Hepatic stellate cell (primary cell): ENCODE measurements at regions not wholly inside any gene's neighbourhood (a gene's known extent, or its start where the extent isn't known, plus 50 kb on each side); places are given as distances from the start of the nearest gene placed in this dataset.
"Not testable (repeated sequence)": the region's sequence is repeated elsewhere in the genome, so short reads cannot be mapped to it uniquely, and the experiment has no call there.

Experiments
- DNase-seq: peaks from one replicate; pipeline ENCODE4 v3.0.0; 2011; ENCODE audit warnings: low spot score

DNA sequence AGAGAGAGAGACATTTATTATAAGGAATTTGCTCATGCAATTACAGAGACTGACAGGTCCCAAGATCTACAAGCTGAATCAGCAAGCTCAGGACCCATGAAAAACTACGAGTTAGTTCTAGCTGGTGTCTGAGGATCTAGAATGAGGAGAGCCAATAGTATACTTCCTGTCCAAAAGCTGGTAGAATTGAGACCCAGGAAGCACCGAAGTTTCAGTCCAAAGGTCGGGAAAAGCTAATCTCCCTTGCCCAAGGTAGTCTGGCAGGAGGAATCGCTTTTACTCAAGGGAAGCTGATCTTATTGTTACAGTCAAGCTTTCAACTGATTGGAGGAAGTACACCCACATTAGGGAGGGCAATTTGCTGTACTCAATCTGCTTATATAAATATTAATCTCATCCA lies 389.6 kb downstream of the ADCYAP1 start:
- no peak for DNase-seq

DNA sequence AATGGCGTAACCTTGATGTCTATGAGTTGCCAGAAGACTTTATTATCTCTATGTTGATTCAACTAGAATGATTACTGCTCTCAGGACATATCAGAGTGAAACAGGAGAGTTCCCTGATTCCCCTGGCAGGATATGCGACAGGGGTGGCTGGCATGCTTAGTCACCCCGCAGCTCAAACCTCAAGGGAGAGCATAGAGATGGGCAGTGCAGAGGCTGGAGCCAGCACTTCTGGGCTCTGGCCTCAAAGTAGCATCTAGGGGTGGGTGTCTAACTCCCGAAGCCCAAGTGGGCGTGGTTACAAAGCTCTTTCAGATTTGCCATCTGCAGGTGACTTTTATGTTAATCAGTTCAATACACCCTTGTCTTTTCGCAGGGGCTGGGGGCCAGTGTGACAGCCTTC lies 391.6 kb downstream of the ADCYAP1 start:
- no peak for DNase-seq

DNA sequence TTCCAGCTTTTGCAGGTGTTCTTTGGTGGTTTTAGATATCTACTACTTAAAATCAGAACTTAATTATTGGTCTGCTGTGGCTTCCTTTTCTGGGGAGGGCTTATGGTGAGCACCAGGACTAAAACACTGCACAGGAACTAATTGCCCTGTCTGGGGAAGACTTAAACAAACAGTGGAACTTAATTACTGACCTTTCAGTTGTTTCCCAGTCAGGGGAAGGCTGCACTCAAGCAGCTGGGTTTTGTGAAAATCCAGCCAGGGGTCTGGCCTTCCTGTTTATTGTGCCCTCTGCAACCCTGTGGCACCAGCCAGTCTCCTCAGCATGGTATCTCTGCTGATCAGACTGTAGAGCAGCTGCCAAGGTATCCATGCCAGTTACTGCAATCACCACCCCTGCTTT lies 398.2 kb downstream of the ADCYAP1 start:
- no peak for DNase-seq

DNA sequence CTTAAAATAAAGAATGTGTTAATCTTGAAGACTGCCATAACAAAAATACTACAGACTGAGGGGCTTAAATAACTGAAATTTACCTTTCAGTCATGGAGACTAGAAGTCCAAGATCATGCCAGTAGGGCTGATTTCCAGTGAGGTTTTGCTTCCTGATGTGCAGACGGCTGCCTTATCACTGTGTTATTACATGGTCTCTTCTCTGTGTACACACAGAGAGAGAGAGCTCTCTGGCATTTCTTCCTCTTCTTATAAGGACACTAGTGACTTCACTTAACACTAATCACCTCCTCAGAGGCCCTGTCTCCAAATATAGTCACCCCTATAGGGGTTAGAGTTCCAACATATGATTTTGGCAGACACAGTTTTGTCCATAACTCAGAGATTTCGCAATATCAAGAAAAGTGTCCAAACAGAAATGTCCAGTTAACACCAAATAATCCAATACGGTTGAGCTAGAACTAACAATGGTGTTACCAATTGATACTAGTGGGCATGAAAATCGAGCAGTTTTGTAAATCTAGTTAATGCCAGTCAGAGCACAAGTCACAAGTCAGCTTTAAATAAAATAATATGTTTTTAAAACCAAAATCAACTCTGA lies 399.8 kb downstream of the ADCYAP1 start:
- DNase-seq: no peak

DNA sequence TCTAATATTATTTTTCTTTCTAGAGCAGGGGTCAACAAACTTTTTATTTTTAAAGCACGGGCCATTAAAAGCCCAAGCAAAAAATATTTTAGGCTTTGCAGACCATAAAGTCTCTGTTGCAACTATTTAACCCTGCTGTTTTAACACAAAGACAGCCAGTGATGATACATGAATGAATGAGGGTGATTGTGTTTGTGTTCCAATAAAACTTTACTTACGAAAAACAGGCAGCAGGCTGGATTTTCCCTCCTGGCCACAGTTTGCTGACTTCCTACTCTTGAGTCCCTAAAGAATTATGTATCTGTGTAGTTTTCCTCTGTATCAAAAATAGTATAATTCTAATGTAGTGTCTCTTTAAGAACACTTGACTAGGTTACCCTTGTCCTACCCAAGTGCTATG lies 402.0 kb downstream of the ADCYAP1 start:
- DNase-seq: no peak

DNA sequence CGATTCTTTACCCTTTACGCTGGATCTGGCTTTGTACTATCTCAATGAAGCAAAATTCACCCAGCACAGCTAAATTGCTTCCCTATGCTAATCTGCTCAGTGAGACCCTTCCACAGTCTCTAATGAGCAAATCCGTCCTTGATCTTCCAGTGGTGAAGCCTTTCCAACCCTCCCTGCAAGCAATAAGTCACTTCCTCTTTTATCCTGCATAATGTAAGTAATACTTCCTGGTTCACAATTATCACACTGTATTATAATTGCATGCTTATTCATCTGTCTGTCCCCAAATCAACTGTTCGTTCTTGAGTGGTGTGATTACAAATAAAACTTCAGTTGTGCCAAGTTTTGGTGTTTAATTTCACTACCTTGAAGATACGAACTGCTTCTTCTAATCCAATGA lies 404.0 kb downstream of the ADCYAP1 start:
- DNase-seq: no peak

DNA sequence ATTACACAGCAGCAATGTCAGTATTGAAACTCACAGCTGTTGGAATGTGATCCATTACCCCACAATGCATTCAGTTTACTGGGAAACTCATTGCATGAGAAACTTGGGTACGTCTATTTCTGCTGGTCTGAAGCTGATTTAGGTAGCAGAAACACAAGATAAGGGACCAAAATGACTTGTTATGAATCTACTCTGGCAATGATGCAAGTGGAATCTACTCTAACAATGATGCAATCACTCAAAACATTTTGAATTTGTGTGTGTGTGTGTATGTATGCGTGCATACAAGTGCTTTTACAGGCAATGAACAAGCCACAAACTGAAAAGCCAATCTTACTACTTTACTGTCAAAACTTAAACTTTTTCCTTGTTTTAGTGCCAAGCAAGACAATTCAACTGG lies 406.7 kb downstream of the ADCYAP1 start:
- no peak for DNase-seq

DNA sequence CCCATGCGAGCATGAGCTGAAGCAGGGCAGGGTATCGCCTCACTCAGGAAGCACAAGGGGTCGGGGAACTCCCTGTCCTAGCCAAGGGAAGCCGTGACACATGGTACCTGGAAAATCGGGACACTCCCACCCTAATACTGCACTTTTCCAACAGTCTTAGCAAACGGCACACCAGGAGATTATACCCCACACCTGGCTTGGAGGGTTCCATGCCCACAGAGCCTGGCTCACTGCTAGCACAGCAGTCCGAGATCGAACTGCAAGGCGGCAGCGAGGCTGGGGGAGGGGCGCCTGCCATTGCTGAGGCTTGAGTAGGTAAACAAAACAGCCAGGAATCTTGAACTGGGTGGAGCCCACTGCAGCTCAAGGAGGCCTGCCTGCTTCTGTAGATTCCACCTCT lies 430.7 kb downstream of the ADCYAP1 start:
- not testable (repeated sequence) for DNase-seq

DNA sequence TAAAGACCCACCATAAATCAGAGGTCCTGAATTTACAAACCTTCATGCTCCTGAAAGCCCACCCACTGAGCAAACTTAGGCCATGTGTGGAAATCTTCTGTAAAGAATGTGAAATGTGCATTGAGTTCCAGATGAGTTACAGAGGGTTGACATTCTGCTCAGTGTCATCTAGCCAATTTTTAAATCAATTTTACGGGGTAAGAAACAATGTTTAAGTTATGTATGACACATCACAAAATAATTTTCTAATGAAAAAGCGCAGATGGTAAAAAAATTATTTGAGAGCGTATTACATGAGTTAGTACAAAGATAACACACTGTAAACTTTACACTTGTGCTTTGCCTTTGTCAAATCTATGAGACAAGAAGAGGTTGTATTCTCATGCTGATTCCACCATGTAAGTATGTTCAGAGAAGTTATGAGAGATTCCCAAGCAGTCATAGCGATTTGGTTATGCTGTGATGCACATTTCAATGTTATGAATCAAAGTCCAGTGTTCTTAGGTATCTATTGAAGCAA lies 446.3 kb downstream of the ADCYAP1 start:
- no peak for DNase-seq

DNA sequence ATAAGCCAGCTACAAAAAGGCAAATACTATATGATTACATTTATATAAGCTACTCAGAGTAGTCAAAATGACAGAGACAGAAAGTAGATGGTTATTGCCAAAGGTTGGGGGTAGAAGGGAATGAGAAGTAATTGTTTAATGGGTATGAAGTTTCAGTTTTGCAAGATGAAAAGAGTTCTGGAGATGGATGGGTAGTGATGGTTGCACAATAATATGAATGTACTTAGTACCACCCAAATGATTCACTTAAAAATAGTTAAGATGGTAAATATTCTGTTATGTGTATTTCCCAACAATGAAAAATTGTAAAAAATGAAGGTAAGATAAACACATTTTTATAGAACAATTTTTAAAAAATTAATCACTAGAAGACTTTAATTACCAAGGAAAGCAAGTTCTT lies 448.4 kb downstream of the ADCYAP1 start:
- no peak for DNase-seq

DNA sequence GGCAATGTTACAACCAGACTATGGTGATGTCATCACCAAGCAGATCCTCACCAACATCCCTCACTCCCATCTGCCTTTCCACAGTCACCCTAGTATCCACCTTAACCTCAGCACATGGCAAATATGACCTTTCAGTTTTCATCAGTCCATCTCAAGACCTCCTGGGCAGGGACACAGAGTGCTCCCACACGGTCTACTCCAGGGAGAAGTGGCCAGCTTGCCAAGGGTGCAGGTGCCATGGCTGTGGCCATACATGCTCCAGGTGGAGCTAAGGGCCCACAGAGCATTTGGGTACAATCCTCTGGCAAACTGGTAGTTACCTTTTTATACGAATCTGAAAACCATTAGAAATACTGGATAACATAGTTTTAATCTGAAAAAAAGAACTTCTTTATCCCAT lies 453.1 kb downstream of the ADCYAP1 start:
- DNase-seq: no peak

DNA sequence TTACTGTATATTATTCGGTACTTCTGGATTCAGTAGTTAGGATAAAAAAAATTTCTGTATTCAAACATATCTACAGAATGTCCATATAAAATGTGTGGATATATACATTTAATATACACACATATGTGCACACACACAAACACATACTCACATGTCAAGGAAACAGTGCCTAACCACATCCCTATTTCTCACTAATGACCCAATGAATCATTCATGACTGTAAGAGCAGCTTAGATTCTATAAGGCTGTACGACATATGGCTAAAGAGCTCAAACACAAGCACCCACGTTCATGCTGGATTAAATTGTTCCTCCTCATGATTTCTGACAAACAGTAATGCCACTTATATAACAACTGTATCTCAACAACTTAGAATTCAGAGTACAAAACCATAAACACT lies 457.3 kb downstream of the ADCYAP1 start:
- DNase-seq: no peak

DNA sequence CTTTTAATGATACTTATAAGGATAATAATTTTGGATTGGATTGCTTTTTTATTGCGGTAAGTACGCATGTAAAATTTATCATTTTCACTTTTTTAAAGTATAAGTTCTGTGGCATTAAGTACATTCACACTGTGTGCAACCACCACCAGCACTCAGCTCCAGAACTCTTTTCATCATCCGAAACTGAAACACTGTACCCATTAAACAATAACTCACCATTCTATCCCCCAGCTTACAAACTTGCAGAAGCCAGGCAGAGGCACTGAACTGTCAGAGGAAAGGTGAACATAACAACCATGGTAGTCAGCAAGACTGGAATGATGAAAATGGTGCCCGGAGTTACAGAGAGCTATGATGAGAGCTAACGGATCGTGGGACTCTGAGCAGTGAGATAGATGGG lies 465.9 kb downstream of the ADCYAP1 start:
- DNase-seq: no peak

DNA sequence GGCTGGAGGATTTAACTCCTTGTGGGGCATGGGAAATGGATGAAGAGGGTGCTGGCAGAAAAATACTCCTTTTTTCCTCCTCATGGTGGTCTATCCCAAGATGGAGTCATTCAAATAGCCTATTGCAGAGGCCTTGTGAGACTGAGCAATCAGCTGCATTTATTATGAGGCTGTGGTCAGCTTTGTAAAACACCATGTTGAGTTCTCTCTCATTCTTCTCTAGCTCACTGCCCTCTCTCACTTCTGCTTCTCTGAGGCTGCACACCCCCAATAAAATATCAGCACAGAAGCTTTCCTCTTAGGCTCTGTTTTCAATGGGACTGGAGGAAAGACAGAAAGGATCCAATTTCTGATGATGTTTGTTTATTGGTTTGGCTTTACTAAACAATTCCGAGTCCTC lies 467.1 kb downstream of the ADCYAP1 start:
- DNase-seq: no peak

DNA sequence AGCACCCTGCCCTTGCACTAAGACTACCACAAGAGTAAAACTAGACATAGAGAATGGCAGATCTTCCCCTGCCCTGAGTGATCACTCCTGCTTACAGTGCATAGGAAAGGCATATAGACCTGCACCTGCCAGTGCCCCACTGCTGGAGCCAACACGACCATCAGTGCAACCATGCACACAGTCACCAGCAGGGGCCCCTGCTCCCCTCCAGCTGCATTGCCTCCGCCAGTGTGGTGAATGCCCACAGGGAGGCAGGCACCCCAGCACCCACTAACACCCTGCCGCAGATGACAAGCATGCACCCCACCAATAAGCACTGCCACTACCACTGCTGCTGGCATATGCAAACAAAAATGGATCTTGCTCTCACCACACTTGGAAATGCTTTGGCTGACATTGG lies 478.8 kb downstream of the ADCYAP1 start:
- no peak for DNase-seq

DNA sequence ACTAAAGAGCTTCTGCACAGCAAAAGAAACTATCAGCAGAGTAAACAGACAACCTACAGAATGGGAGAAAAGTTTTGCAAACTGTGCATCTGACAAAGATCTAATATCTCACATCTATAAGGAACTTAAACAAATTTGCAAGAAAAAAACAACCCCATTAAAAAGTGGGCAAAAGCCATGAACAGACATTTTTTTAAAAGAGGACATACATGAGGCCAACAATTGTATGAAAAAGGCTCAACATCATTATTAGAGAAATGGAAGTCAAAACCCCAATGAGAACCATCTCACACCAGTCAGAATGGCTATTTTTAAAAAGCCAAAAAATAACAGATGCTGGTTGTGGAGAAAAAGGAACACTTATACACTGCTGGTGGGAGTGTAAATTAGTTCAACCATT lies 483.8 kb downstream of the ADCYAP1 start:
- DNase-seq: not testable (repeated sequence)

DNA sequence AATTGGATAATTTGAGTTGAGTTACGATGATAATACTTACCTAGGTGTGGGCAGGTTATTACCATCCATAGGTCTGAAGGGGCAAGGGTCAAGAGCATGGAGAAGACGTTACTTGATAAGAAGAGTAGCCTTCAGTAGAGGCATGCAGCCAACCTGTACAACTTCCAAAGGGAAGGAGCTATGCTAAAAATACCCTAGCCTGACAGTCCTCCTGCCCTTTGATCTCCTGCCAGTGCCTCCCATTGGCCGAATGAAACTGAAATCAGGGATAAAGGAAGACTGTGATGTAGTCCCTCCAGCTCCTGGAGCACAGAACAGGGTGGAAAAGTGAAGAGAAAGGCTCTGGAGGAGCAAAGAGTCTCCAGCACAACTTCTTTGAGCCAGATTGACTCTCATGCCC lies 487.4 kb downstream of the ADCYAP1 start:
- DNase-seq: no peak

DNA sequence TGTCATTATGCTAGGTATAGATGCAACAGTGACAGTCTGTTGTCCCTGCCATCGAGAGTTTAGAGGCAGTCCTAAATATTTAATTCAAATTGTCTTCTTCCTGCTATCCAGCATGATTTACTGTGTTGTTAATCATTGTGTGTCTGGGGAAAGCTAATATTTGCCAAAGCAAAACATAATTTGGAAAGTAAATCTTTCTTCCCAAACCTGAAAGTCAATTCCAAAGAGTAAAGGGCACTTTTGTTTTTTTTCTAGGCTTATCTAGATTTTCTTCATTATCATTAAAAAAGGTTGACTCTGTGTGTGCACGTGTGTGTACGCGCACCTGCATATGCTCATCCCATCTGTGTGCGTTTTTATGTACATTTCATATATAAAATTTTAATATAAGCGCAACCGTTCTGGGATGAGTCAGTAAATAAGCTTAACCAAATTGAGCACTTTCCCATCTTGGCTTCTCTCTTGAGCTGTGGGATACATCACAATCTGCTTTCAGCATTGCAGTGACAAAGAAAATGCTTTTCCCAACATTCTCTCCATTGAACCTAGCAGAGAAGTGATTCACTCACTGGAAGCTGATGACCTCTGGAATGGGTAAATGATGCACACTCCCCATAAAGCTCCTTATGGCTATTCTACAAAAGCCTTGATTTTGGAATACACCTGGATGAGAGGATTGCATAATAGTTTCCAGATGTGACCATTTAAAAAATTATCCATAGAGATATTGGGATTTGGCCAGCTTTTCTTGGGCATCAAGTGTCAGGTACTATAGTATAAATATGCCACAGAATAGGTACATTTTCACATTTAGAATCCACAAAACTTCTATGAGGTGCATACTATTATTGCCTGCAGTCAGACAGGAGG lies 488.4 kb downstream of the ADCYAP1 start:
- no peak for DNase-seq

DNA sequence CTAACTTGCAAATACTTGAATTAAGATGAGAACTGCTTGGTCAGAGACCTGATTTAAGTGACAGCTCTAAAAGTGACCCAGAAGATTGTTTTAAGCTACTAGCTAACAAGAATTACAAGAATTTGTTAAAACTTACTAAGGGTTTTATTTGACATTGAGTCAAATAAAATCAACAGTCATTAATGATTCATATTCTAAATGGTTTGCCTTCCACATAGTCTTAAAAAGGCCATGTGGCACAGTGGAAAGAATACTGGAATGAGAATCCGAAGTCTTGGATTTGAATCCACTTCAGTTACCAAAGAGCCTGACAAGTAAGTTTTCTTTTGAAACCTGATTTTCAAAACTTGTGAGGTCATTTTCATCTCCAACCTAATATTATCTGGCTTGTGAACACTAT lies 489.3 kb downstream of the ADCYAP1 start:
- no peak for DNase-seq

DNA sequence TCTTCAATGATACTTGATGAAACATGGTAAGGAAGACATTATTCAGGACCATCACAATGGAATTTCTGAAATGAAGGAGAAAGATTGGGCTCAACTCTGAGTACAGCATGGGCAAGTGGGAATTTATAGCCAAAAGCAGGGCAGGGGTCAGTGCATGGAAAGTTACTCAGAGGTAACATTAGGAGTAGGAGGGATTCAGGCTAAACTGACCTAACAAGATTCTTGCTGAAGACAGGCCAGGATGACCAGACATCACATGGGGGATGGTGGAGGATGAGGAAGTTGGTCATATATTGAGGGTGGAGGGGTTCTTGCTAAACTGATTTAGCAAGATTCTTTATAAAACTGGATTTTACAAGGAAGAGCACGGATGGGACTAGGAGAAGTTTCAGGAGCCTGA lies 489.8 kb downstream of the ADCYAP1 start:
- no peak for DNase-seq

DNA sequence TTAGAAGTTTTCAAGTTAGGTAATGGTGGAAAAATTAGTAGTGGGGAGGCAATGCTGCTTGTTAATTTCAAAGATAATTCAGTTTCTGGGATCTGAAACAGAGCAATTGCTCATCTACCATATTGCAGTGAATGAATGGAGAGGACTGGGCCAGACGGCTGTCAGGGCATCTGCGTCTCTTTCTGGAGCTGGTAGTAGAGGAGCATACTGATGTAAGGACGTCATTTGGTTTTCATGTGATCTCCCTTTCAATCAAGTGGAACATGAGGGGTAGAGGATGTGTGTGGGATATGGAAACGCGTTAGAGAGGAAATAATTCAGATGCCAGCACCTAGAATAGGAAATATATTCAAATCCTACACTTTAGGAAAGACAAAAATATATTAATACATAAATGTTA lies 490.3 kb downstream of the ADCYAP1 start:
- DNase-seq: no peak

DNA sequence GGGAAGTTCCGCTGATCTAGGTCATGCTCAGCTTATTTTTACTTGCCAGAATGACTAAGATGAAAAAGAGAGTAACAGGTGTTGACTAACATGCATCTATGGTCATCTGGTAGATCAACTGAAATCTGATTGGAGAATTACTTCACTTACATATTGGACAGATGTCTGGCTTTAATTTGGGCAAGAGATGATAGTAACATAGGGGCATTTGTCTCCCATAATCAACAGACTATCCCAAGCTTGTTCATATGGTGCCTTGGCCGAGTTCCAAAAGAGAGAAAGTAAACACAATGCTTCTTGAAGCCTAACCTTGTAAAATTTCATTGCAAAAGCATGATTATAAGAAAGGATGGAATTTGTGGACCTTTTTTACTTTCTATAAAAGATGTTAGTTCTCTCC lies 503.7 kb downstream of the ADCYAP1 start:
- no peak for DNase-seq

DNA sequence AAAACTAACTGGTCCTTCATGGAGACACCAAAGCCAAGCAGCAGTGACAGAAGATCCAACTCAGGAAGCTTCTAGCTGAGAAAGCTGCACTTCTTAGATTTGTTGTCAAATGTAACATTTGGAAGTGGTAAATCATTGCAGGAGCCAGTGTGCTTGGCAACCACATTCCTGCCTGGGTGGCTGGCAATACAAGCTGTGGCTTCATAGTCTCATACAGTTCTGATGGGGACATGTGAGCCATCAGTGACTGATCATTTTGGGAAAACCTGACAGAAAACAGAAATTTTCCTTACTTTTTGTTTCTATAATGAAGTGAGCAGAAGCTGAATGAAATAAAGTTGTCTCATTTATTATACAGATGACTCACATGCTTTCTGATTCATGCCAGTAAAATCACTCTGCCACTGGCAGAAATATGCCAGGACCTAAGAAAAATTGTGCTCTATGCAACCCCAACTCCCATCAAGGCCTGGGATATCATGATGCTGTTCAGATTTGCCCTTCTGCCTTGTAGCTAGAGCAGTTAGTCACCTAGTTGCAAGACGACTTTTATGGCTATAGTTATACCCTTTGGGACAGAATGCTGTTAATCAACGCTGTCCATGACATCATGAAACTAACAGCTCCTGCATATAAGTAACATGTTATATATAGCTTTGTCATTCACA lies 508.1 kb downstream of the ADCYAP1 start:
- DNase-seq: no peak
